ENCODE measurements at regions not wholly inside any gene's neighbourhood (a gene's known extent, or its start where the extent isn't known, plus 50 kb on each side); places are given as distances from the start of the nearest gene placed in this dataset.

- no peak overlapping the region for H3K27ac ChIP-seq
- no peak for TF ChIP-seq CTCF (conservative IDR thresholded peaks at IDR 0.05)
- TF ChIP-seq ZFX (IDR thresholded peaks at IDR 0.05): no peak
These were observed 221.8 kb upstream of the SOX4 start for GRCh38 chr6:21371676-21372171.

DNA sequence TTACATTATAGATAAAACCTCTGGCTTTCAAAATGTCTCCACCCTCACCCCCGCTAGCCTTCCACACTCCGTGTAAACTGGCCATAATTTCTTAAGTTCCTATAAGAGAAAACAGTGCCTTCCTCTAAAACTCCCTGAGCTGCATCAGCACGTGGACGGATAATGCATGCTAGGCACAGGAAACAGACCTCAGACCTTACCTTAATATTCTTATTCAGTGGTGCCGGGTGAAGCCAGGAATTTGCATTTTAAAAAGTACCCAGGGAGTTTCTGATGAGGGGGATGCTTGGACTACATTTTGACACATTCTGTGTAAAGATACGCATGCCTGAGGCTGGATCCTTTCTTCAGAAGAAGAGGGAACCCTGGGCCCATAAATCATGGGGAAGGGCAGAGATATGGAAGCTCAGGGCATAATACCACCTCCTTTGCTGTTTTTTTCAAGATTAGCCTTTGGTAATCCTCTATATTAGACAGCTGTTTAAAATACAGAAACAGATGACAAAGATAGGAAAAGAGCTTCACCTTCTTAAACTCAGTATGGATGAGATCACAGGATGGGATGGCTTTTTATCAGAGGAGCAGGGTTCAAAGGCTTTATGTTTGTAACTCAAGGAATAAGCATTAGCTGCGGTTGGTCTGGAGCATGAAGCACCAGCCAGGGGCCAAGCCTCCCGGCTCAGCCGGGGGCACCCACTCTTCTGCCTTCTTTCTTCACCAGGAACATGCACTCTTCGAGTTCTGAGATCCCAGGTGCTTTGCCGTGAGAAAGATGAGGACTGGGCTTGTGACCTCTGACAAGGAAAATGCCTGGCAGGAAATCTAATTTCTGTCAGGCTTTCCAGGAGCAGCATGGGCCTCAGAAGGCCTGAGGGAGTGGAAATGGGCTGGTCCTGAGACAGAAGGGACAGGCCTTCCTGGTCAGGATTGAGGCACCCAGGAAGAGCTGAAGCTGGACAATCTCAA lies 218.1 kb upstream of the SOX4 start:
- H3K27ac ChIP-seq: no peak overlapping the region
- no peak for TF ChIP-seq CTCF (conservative IDR thresholded peaks at IDR 0.05)
- no peak for TF ChIP-seq ZFX (IDR thresholded peaks at IDR 0.05)

GRCh38 chr6:21377356-21377755 lies 216.2 kb upstream of the SOX4 start:
- TF ChIP-seq ZFX (IDR thresholded peaks at IDR 0.05) (no peak), CTCF (conservative IDR thresholded peaks at IDR 0.05) (no peak)
- H3K27ac ChIP-seq: no peak overlapping the region

DNA sequence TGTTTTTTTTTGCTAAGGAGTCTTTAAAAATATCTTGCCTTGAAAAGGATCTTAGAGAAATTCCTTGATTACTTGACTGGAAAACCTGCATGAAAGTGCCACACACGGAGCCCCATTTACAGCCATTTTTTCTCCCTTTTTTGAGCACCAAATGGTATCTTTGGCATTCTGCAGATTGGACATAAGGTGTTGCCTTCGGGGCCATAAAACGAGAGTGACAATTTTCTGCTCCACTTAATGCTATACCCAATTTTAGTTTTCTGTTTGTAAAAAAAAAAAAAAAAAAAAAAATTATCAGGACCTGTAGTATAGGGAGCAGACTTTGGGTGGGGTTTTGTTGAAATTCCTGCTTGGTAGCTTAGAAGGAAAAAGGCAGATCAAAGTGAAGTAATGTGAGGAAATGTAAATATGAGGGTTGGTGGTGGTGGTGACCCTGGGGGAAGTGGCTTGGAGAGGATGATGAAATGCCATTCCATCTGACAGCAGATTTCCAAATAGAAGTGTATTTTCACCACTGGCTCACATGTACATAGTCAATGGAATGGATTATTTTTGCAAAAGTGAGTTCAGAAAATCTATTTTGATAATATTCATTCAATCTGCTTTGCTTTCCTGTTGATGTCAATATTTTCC lies 212.1 kb upstream of the SOX4 start:
- no peak overlapping the region for H3K27ac ChIP-seq
- TF ChIP-seq CTCF (conservative IDR thresholded peaks at IDR 0.05) (no peak), ZFX (IDR thresholded peaks at IDR 0.05) (no peak)

DNA sequence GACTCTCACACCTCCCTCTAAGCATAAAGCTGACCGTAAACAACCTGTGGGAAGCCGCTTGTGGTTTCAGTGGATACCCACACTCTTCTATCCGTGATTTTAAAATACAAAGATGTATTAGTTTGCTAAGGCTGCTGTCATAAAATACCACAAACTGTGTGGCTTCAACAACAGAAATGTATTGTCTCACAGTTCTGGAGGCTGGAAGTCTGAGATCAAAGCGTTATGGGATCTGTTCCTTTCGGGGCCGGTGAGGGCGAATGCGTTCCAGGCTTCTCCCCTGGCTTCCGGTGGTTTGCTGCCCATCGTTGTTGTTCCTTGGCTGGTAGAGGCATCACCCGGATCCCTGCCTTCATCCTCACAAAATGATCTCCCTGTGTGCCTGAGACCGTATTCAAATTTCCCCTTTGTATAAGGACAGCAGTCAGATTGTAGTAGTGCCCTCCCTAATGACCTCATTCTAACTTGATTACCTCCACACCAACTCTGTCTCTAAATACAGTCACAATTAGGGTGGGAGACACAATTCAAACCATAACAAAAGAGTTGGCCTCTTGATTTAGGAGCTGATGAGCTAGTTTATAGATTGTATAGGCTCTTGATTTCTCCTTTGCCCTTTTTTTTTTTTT lies 210.6 kb upstream of the SOX4 start:
- TF ChIP-seq CTCF (conservative IDR thresholded peaks at IDR 0.05) (no peak), ZFX (IDR thresholded peaks at IDR 0.05) (no peak)
- H3K27ac ChIP-seq: no peak overlapping the region

- TF ChIP-seq CTCF (conservative IDR thresholded peaks at IDR 0.05) (no peak), ZFX (IDR thresholded peaks at IDR 0.05) (no peak)
- no peak overlapping the region for H3K27ac ChIP-seq
These were observed 210.0 kb upstream of the SOX4 start for GRCh38 chr6:21383450-21384085.
